ENCODE measurements at regions not wholly inside any gene's neighbourhood (a gene's known extent, or its start where the extent isn't known, plus 50 kb on each side); places are given as distances from the start of the nearest gene placed in this dataset.

- BruUV-seq (replicated peaks), result no TSS peak
- H3K27me3 ChIP-seq (ENCODE audit: control insufficient read depth in 1 of 2, insufficient read depth in 2 of 2, low read length in 2 of 2), result no peaks in the 10 kb centered on the region
- no peaks in the 10 kb centered on the region for H3K36me3 ChIP-seq (replicated peaks in 1 of 2; ENCODE audit: control insufficient read depth in 1 of 2, insufficient read depth in 2 of 2, low read length in 2 of 2)
- H3K9ac ChIP-seq (ENCODE audit: insufficient read depth, low read depth, low read length), result no peak overlapping the region
- H3K4me2 ChIP-seq (ENCODE audit: low read depth, low read length), result no peak overlapping the region
- no peak overlapping the region for H2AFZ ChIP-seq (ENCODE audit: low read length)
- TF ChIP-seq ZNF720 (CRISPR knock-in tag; IDR thresholded peaks at IDR 0.05) (no peak), ZNF343 (CRISPR knock-in tag; IDR thresholded peaks at IDR 0.05) (no peak), ZNF543 (CRISPR knock-in tag; IDR thresholded peaks at IDR 0.05) (no peak), MEF2D (CRISPR knock-in tag; IDR thresholded peaks at IDR 0.05) (no peak)
- POLR2A ChIA-PET, result no interaction called here
- ATAC-seq (no peak), DNase-seq (ENCODE audit: low spot score) (no peak), FAIRE-seq (no peak)
- intact Hi-C loops (cut with micrococcal nuclease; ENCODE audit: unreplicated experiment) (no loop called here), in situ Hi-C loops (cut with HindIII; ENCODE audit: extremely low pct_ligation_motif_present, low pct_unique_long_range_greater_than_20kb) (no loop called here)
- H3K27ac ChIP-seq (ENCODE audit: extremely low read length, insufficient read depth, low read length), result no peak overlapping the region
- H4K20me1 ChIP-seq (ENCODE audit: insufficient read depth, low read length), result no peaks in the 10 kb centered on the region
- 2% methylated on average over 2 of the region's 2 CpGs for WGBS (ENCODE audit: low lambda C conversion rate)
- no peak overlapping the region for H3K4me3 ChIP-seq (replicated peaks in 1 of 3; ENCODE audit: insufficient read depth in 1 of 3, low read depth in 2 of 3, low read length in 3 of 3)
- H3K4me1 ChIP-seq (ENCODE audit: insufficient read depth, low read length), result no peaks in the 10 kb centered on the region
- no peaks in the 10 kb centered on the region for H3K79me2 ChIP-seq (ENCODE audit: insufficient read depth, low read length)
- CTCF ChIA-PET (ENCODE audit: low intra/inter-chr PET ratio, low total read pairs), result no interaction called here
- no peaks in the 10 kb centered on the region for H3K9me3 ChIP-seq (ENCODE audit: low read length)
Observed at GRCh38 chr10:6999232-6999925, 411.5 kb downstream of the SFMBT2 start.

GRCh38 chr10:6997509-6997908 lies 413.3 kb downstream of the SFMBT2 start:
- FAIRE-seq, result no peak
- no TSS peak for BruUV-seq (replicated peaks)

More at GRCh38 chr10:6997509-6997908, 413.3 kb downstream of the SFMBT2 start:
- no peak for DNase-seq (ENCODE audit: low spot score)
- no peaks in the 10 kb centered on the region for H3K9me3 ChIP-seq (ENCODE audit: low read length)
- no peak overlapping the region for H3K9ac ChIP-seq (ENCODE audit: insufficient read depth, low read depth, low read length)
- no peaks in the 10 kb centered on the region for H3K79me2 ChIP-seq (ENCODE audit: insufficient read depth, low read length)
- H3K4me3 ChIP-seq (replicated peaks in 1 of 3; ENCODE audit: insufficient read depth in 1 of 3, low read depth in 2 of 3, low read length in 3 of 3), result no peak overlapping the region
- WGBS (ENCODE audit: low lambda C conversion rate), result 22% methylated on average over 2 of the region's 2 CpGs
- intact Hi-C loops (cut with micrococcal nuclease; ENCODE audit: unreplicated experiment) (no loop called here), in situ Hi-C loops (cut with HindIII; ENCODE audit: extremely low pct_ligation_motif_present, low pct_unique_long_range_greater_than_20kb) (no loop called here)
- CTCF ChIA-PET (ENCODE audit: low intra/inter-chr PET ratio, low total read pairs), result no interaction called here
- H3K27me3 ChIP-seq (ENCODE audit: control insufficient read depth in 1 of 2, insufficient read depth in 2 of 2, low read length in 2 of 2), result no peaks in the 10 kb centered on the region
- TF ChIP-seq ATF7-NPFF (CRISPR knock-in tag; IDR thresholded peaks at IDR 0.05; ENCODE audit: low read depth) (no peak), ZNF30 (CRISPR knock-in tag; IDR thresholded peaks at IDR 0.05) (no peak), ZSCAN21 (CRISPR knock-in tag; IDR thresholded peaks at IDR 0.05; ENCODE audit: borderline replicate concordance) (no peak), ZNF562 (CRISPR knock-in tag; IDR thresholded peaks at IDR 0.05; ENCODE audit: borderline replicate concordance) (no peak), ZNF577 (CRISPR knock-in tag; IDR thresholded peaks at IDR 0.05; ENCODE audit: borderline replicate concordance, low read depth) (no peak), FOXA3 (CRISPR knock-in tag; IDR thresholded peaks at IDR 0.05) (no peak), HDAC6 (IDR thresholded peaks at IDR 0.05; ENCODE audit: low read depth, low read length) (no peak)
- TF ChIP-seq, protein P1, sequence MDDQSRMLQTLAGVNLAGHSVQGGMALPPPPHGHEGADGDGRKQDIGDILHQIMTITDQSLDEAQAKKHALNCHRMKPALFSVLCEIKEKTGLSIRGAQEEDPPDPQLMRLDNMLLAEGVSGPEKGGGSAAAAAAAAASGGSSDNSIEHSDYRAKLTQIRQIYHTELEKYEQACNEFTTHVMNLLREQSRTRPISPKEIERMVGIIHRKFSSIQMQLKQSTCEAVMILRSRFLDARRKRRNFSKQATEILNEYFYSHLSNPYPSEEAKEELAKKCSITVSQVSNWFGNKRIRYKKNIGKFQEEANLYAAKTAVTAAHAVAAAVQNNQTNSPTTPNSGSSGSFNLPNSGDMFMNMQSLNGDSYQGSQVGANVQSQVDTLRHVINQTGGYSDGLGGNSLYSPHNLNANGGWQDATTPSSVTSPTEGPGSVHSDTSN (CRISPR knock-in tag; IDR thresholded peaks at IDR 0.05; ENCODE audit: borderline replicate concordance), result no peak
- no peaks in the 10 kb centered on the region for H4K20me1 ChIP-seq (ENCODE audit: insufficient read depth, low read length)
- POLR2A ChIA-PET, result no interaction called here
- H3K27ac ChIP-seq (ENCODE audit: extremely low read length, insufficient read depth, low read length), result no peak overlapping the region
- no peak overlapping the region for H2AFZ ChIP-seq (ENCODE audit: low read length)
- ATAC-seq, result no peak
- H3K4me2 ChIP-seq (ENCODE audit: low read depth, low read length), result no peak overlapping the region
- no peaks in the 10 kb centered on the region for H3K36me3 ChIP-seq (replicated peaks in 1 of 2; ENCODE audit: control insufficient read depth in 1 of 2, insufficient read depth in 2 of 2, low read length in 2 of 2)
- H3K4me1 ChIP-seq (ENCODE audit: insufficient read depth, low read length), result no peaks in the 10 kb centered on the region
